GM21723 (cell line): ENCODE measurements at regions not wholly inside any gene's neighbourhood (a gene's known extent, or its start where the extent isn't known, plus 50 kb on each side); places are given as distances from the start of the nearest gene placed in this dataset.
"Not testable (repeated sequence)": the region's sequence is repeated elsewhere in the genome, so short reads cannot be mapped to it uniquely, and the experiment has no call there.

Experiments
- ATAC-seq: cut with Tn5 transposase; IDR thresholded peaks from one replicate; pipeline ENCODE4 v1.9.1; 2021; ENCODE audit warnings: mild to moderate bottlenecking, moderate library complexity; ENCODE audit not compliant: unreplicated experiment

- ATAC-seq: no peak
Measured at GRCh38 chr16:87203060-87203656, 114.0 kb downstream of the C16orf95 start.

- ATAC-seq: no peak
Measured at GRCh38 chr16:87206646-87207451, 110.3 kb downstream of the C16orf95 start.

- ATAC-seq: no peak
Measured at GRCh38 chr16:87207509-87207908, 109.7 kb downstream of the C16orf95 start.

GRCh38 chr16:87207965-87208364 lies 109.2 kb downstream of the C16orf95 start:
- ATAC-seq: no peak

GRCh38 chr16:87208968-87209367 lies 108.2 kb downstream of the C16orf95 start:
- not testable (repeated sequence) for ATAC-seq

- ATAC-seq: no peak
Measured at GRCh38 chr16:87209808-87210512, 107.2 kb downstream of the C16orf95 start.

GRCh38 chr16:87210894-87211293 lies 106.3 kb downstream of the C16orf95 start:
- no peak for ATAC-seq

GRCh38 chr16:87212026-87212425 lies 105.2 kb downstream of the C16orf95 start:
- no peak for ATAC-seq

GRCh38 chr16:87213536-87213935 lies 103.7 kb downstream of the C16orf95 start:
- no peak for ATAC-seq

- ATAC-seq: no peak
Measured at GRCh38 chr16:87216148-87216840, 100.9 kb downstream of the C16orf95 start.

- ATAC-seq: no peak
Measured at GRCh38 chr16:87216841-87217275, 100.3 kb downstream of the C16orf95 start.

GRCh38 chr16:87217802-87218201 lies 99.4 kb downstream of the C16orf95 start:
- not testable (repeated sequence) for ATAC-seq

- ATAC-seq: no peak
Measured at GRCh38 chr16:87218281-87219055, 98.7 kb downstream of the C16orf95 start.

- no peak for ATAC-seq
Measured at GRCh38 chr16:87219287-87219909, 97.8 kb downstream of the C16orf95 start.

GRCh38 chr16:87221633-87222032 lies 95.6 kb downstream of the C16orf95 start:
- no peak for ATAC-seq

GRCh38 chr16:87222335-87222734 lies 94.9 kb downstream of the C16orf95 start:
- ATAC-seq: no peak

- ATAC-seq: no peak
Measured at GRCh38 chr16:87223656-87224248, 93.4 kb downstream of the C16orf95 start.

- no peak for ATAC-seq
Measured at GRCh38 chr16:87226926-87227295, 90.3 kb downstream of the C16orf95 start.

GRCh38 chr16:87227296-87227951 lies 89.8 kb downstream of the C16orf95 start:
- ATAC-seq: no peak
